Omental fat pad (tissue), 3 donors: ENCODE measurements at regions not wholly inside any gene's neighbourhood (a gene's known extent, or its start where the extent isn't known, plus 50 kb on each side); places are given as distances from the start of the nearest gene placed in this dataset.

Experiments used
- ATAC-seq: fragments of 150-250 bp; one replicate; pipeline ENCODE4 v1.9.1; 2016; ENCODE audit warnings: mild to moderate bottlenecking, moderate library complexity; ENCODE audit not compliant: low FRiP score
- DNase-seq: peaks from one replicate; pipeline ENCODE4 v3.0.0-alpha.2; 2019; ENCODE audit warnings: low spot score
- TF ChIP-seq, protein P1 (sequence below), 3 donors: fragments of 450-650 bp; IDR thresholded peaks; one replicate each; pipeline ENCODE4 v1.5.1; 2016 to 2017; ENCODE audit warnings: antibody characterized with exemption in 3 of 3, mild to moderate bottlenecking in 3 of 3, moderate library complexity in 2 of 3

DNA sequence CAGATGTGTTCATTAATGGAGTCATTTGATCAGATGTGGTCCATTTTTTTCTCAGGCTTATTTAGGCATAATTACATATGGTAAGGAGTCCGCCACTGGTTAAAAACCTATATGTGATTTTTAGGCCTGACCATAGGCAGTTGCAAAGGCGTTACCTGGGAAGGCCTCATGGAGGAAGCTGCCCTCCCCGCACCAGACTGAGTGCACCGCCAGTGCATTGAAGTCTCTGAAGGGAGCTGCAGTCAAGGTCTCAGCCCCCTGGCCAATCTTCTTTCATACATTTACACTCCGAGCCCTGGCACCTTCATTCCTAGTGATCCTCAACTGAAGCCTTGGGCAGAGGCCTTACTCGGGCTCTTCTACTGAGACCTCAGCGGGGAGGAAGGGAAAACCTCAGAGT is 898.2 kb upstream of the AGA start:
- no peak for ATAC-seq
- DNase-seq, result no peak
- TF ChIP-seq, protein P1, sequence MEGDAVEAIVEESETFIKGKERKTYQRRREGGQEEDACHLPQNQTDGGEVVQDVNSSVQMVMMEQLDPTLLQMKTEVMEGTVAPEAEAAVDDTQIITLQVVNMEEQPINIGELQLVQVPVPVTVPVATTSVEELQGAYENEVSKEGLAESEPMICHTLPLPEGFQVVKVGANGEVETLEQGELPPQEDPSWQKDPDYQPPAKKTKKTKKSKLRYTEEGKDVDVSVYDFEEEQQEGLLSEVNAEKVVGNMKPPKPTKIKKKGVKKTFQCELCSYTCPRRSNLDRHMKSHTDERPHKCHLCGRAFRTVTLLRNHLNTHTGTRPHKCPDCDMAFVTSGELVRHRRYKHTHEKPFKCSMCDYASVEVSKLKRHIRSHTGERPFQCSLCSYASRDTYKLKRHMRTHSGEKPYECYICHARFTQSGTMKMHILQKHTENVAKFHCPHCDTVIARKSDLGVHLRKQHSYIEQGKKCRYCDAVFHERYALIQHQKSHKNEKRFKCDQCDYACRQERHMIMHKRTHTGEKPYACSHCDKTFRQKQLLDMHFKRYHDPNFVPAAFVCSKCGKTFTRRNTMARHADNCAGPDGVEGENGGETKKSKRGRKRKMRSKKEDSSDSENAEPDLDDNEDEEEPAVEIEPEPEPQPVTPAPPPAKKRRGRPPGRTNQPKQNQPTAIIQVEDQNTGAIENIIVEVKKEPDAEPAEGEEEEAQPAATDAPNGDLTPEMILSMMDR (IDR thresholded peaks at IDR 0.05), result no peak

DNA sequence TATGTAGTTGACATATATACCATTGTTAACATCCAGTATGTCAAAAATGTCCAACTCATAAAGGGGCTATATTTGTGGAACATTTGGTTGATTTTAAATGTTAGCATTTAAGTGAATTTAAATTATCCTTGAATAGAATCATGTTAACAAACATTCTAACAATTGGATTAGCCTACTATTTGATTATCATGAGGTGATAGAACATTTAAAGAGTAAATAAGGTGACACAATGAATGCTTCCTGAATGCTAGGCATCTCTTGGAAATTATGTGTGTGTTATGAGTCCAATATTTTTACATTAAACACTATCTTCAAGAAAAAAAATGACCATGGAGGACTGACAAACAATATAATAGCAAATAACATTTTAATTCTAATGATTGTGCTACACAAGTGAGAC is 901.9 kb upstream of the AGA start:
- DNase-seq, result no peak
- TF ChIP-seq, protein P1 (IDR thresholded peaks at IDR 0.05), result no peak
- ATAC-seq, result no peak

DNA sequence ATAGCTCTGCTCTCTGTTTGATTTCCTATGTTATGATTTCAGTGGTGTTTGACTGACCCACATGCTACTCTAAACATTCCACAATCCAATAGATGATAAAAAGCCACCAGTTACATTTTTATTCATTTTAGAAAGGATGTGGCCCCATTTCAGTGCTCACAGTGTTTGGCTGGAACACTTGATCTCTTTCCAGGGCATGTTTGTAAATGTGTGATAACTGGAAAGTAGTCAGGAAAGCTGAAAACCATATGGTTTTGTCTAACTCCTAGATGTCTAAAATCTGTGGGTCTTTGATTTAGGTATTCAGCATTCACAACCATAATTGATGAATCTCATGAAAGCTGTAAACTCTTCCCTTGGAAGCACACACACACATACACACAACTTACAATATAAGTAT is 904.9 kb upstream of the AGA start:
- TF ChIP-seq, protein P1 (IDR thresholded peaks at IDR 0.05), result no peak
- ATAC-seq (no peak), DNase-seq (no peak)

DNA sequence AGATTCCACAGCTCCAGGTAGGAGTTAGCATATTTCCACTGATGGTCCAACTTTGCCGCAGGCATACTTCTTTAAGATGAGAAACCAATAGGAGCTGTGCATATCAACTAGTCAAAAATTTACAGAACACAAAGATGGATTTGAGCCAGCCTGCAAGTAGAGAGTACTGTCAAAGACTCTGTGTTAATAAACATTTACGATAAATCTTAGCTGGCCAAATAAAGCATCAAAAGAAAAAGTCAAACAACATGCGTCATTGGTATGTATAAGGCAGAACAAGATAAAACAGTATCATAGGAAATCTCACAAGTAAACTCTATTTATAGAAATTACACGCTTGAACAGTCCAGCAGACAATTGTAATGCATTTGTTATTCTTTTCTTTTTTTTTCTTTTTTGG is 907.4 kb upstream of the AGA start:
- TF ChIP-seq, protein P1 (IDR thresholded peaks at IDR 0.05), result no peak
- DNase-seq, result no peak
- no peak for ATAC-seq

DNA sequence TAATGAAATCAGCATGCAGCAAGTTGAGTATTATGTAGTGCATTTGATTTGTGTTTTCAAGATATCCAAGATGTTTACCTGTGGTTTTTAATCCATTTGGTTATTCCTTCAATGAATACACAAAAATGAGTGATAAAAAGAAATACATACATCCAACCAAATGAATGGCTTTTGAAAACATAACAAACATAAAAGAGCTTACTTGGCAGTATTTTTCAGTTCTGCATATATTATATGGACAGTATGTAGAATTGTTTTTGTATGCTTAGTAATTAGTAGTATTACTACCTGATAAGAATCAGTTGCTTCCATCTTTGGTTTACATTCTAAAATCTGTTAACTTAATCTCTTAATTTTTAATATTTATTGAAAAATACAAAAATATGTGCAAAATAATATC is 908.9 kb upstream of the AGA start:
- DNase-seq (no peak), ATAC-seq (no peak)
- TF ChIP-seq, protein P1 (IDR thresholded peaks at IDR 0.05), result no peak

DNA sequence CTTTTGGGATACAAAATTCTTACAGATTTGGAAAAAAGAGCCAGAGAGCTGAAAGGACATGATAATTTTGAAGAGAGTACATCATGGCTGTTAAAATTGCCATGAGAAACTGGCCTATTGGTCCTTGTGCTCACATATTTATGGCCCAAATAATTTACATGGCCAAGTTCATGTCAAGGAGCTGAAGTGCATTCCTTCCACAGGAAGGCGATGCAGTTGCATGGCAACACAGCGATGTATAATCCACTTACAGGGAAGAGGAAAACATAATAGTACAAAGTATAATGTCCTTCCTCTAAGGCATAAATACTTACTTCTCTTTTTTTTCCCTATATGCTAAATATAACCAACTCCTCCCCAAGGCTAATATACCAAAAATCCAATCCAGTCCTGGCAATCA is 914.5 kb upstream of the AGA start:
- DNase-seq (no peak), ATAC-seq (no peak)
- TF ChIP-seq, protein P1 (IDR thresholded peaks at IDR 0.05), result no peak

DNA sequence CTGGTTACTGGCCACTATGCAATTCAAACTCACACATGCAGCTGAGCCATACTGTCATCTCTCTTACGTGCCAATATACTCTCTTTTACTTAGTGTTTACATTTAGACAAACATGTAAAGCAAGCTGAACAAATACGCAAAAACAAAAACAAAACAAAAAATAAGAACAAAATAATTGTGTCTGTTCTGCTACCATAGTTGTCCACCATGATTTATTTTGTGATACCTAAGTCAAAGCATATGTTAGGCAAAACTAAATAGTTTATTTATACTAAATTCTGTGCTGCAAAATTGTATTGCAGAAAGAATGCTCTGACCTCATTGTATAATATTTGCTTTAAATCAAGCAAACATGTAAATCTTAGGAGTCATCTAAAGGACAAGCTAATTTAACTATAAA is 943.2 kb upstream of the AGA start:
- TF ChIP-seq, protein P1 (IDR thresholded peaks at IDR 0.05), result no peak
- no peak for ATAC-seq

More for the DNA sequence above, 943.2 kb upstream of the AGA start:
- DNase-seq, result no peak
